ENCODE measurements at regions not wholly inside any gene's neighbourhood (a gene's known extent, or its start where the extent isn't known, plus 50 kb on each side); places are given as distances from the start of the nearest gene placed in this dataset.

- ChIA-PET POLR2A (no interaction called here), CTCF (no interaction called here)
- no peak overlapping the region for H3K4me3 ChIP-seq (ENCODE audit: low read depth, low read length)
- no peak for TF ChIP-seq CTCF (IDR thresholded peaks at IDR 0.05; ENCODE audit: insufficient read depth, low read length, missing control alignments)
- no peak for DNase-seq (ENCODE audit: low read depth, low spot score)
Measured at GRCh38 chr11:70668204-70669202, 270.2 kb downstream of the CTTN start.

- ChIA-PET POLR2A (no interaction called here), CTCF (no interaction called here)
- no peak for TF ChIP-seq CTCF (IDR thresholded peaks at IDR 0.05; ENCODE audit: insufficient read depth, low read length, missing control alignments)
- H3K4me3 ChIP-seq (ENCODE audit: low read depth, low read length): no peak overlapping the region
- DNase-seq (ENCODE audit: low read depth, low spot score): no peak
Measured at GRCh38 chr11:70669281-70669680, 271.0 kb downstream of the CTTN start.

GRCh38 chr11:70669871-70670675 lies 271.7 kb downstream of the CTTN start:
- no peak overlapping the region for H3K4me3 ChIP-seq (ENCODE audit: low read depth, low read length)
- no peak for DNase-seq (ENCODE audit: low read depth, low spot score)
- TF ChIP-seq CTCF (IDR thresholded peaks at IDR 0.05; ENCODE audit: insufficient read depth, low read length, missing control alignments): no peak
- ChIA-PET CTCF (no interaction called here), POLR2A (no interaction called here)

- H3K4me3 ChIP-seq (ENCODE audit: low read depth, low read length): no peak overlapping the region
- no peak for TF ChIP-seq CTCF (IDR thresholded peaks at IDR 0.05; ENCODE audit: insufficient read depth, low read length, missing control alignments)
- ChIA-PET CTCF (no interaction called here), POLR2A (no interaction called here)
- DNase-seq (ENCODE audit: low read depth, low spot score): no peak
Measured at GRCh38 chr11:70670676-70671034, 272.3 kb downstream of the CTTN start.

- ChIA-PET CTCF (no interaction called here), POLR2A (no interaction called here)
- TF ChIP-seq CTCF (IDR thresholded peaks at IDR 0.05; ENCODE audit: insufficient read depth, low read length, missing control alignments): no peak
Measured at GRCh38 chr11:70671083-70671482, 272.8 kb downstream of the CTTN start.

GRCh38 chr11:70671611-70672010 lies 273.3 kb downstream of the CTTN start:
- no peak for TF ChIP-seq CTCF (IDR thresholded peaks at IDR 0.05; ENCODE audit: insufficient read depth, low read length, missing control alignments)
- H3K4me3 ChIP-seq (ENCODE audit: low read depth, low read length): no peak overlapping the region
- no peak for DNase-seq (ENCODE audit: low read depth, low spot score)
- ChIA-PET POLR2A (no interaction called here), CTCF (no interaction called here)

More at GRCh38 chr11:70671083-70671482, 272.8 kb downstream of the CTTN start:
- no peak for DNase-seq (ENCODE audit: low read depth, low spot score)
- H3K4me3 ChIP-seq (ENCODE audit: low read depth, low read length): no peak overlapping the region

All from AG04449 (cell line).